HepG2 (cell line): ENCODE measurements at regions not wholly inside any gene's neighbourhood (a gene's known extent, or its start where the extent isn't known, plus 50 kb on each side); places are given as distances from the start of the nearest gene placed in this dataset.
"Not testable (repeated sequence)": the region's sequence is repeated elsewhere in the genome, so short reads cannot be mapped to it uniquely, and the experiment has no call there.

ENCODE experiments used
- ATAC-seq: fragments of 200-7000 bp; cut with Tn5 transposase; 3 replicates; pipeline ENCODE4 v1.9.1; 2020; ENCODE audit warnings: mild to moderate bottlenecking, moderate library complexity
- BruUV-seq: library from RNA; stranded (reverse); fragments of 400-500 nt; replicated peaks from 2 replicates; lab custom pipeline; 2021; lab: Mats Ljungman, UMichigan
- CTCF ChIA-PET: fragments of 300-600 bp; formaldehyde crosslinking; extraction: SDS; loops from one replicate; lab custom pipeline; 2021; ENCODE audit warnings: low total read pairs, inconsistent platforms, low intra/inter-chr PET ratio; lab: Yijun Ruan, JAX
- POLR2A ChIA-PET: fragments of 350-600 bp; sonication (Branson Sonifier 250); formaldehyde crosslinking; loops from one replicate; lab custom pipeline; 2020; ENCODE audit warnings: antibody characterized with exemption, inconsistent platforms; lab: Yijun Ruan, JAX
- DNase-seq: peaks from one replicate; pipeline ENCODE4 v3.0.0-alpha.2; 2015; ENCODE audit warnings: low spot score
- FAIRE-seq: peaks from 3 replicates; lab custom pipeline; 2011; peaks lifted over from hg19 to GRCh38; lab: Jason Lieb, UNC
- H2AFZ ChIP-seq: one replicate; pipeline ENCODE4 v1.6.1; 2011; ENCODE audit warnings: low read length, inconsistent platforms
- H3K27ac ChIP-seq: fragments of 300-600 bp; 3 replicates; pipeline ENCODE4 v1.8.0; 2011; ENCODE audit warnings: mixed run types, mild to moderate bottlenecking, mixed read lengths, low read length, inconsistent platforms; ENCODE audit not compliant: insufficient read depth; ENCODE audit errors: extremely low read length
- H3K27me3 ChIP-seq, 2 experiments: fragments of 200-600 bp in 1 of 2; 2 replicates in 1 of 2; 3 replicates in 1 of 2; pipeline versions ENCODE4 v1.6.0 to v1.8.0; 2011; ENCODE audit warnings: low read length in 2 of 2, mild to moderate bottlenecking in 2 of 2, moderate library complexity in 2 of 2, inconsistent platforms in 1 of 2; ENCODE audit not compliant: insufficient read depth in 2 of 2, control insufficient read depth in 1 of 2
- H3K36me3 ChIP-seq, 2 experiments: fragments of 200-600 bp in 1 of 2; replicated peaks in 1 of 2; 2 replicates in 1 of 2; 3 replicates in 1 of 2; pipeline versions ENCODE4 v1.5.1 to v1.8.0; 2011; ENCODE audit warnings: low read length in 2 of 2, inconsistent platforms in 1 of 2; ENCODE audit not compliant: insufficient read depth in 2 of 2, control insufficient read depth in 1 of 2
- H3K4me1 ChIP-seq: 2 replicates; pipeline ENCODE4 v1.5.1; 2012; ENCODE audit warnings: low read length, inconsistent platforms; ENCODE audit not compliant: insufficient read depth
- H3K4me2 ChIP-seq: 2 replicates; pipeline ENCODE4 v1.6.0; 2011; ENCODE audit warnings: low read depth, low read length, inconsistent platforms
- H3K4me3 ChIP-seq, 3 experiments: fragments of 200-600 bp in 1 of 3; sonication (generic), shearing (Covaris generic) in 1 of 3; replicated peaks in 1 of 3; 2 replicates each; pipeline ENCODE4 v1.5.1; 2011 to 2016; ENCODE audit warnings: low read length in 3 of 3, inconsistent platforms in 2 of 3, low read depth in 2 of 3, mild to moderate bottlenecking in 2 of 3, control low read depth in 1 of 3, mixed read lengths in 1 of 3; ENCODE audit not compliant: insufficient read depth in 1 of 3
- H3K79me2 ChIP-seq: one replicate; pipeline ENCODE4 v1.6.1; 2011; ENCODE audit warnings: low read length, inconsistent platforms; ENCODE audit not compliant: insufficient read depth
- H3K9ac ChIP-seq: 2 replicates; pipeline ENCODE4 v1.6.0; 2011; ENCODE audit warnings: mild to moderate bottlenecking, low read depth, low read length, inconsistent platforms; ENCODE audit not compliant: insufficient read depth
- H3K9me3 ChIP-seq: 2 replicates; pipeline ENCODE4 v1.5.1; 2012; ENCODE audit warnings: mild to moderate bottlenecking, low read length
- H4K20me1 ChIP-seq: 2 replicates; pipeline ENCODE4 v1.6.0; 2011; ENCODE audit warnings: inconsistent platforms, mild to moderate bottlenecking, low read length, moderate library complexity; ENCODE audit not compliant: insufficient read depth
- MAFF ChIP-seq: IDR thresholded peaks from 2 replicates; pipeline ENCODE4 v1.6.1; 2011; ENCODE audit warnings: low read depth, low read length, improper control_type of control experiment
- SALL2 ChIP-seq: sonication (generic); formaldehyde crosslinking; IDR thresholded peaks from 2 replicates; pipeline ENCODE4 v1.8.1; 2023; ENCODE audit warnings: mild to moderate bottlenecking, missing genetic modification reagents, inconsistent platforms
- WGBS: methylation state at CpG from one replicate; pipeline ENCODE4 v1.1.6; 2017; ENCODE audit warnings: low lambda C conversion rate; 5-methylcytosine and 5-hydroxymethylcytosine counted together
- in situ Hi-C: cut with HindIII; loops from 2 replicates; pipeline ENCODE4 v1.10.0; 2017; ENCODE audit warnings: low pct_unique_long_range_greater_than_20kb; ENCODE audit not compliant: extremely low pct_ligation_motif_present
- intact Hi-C: fragments of 100-400 bp; cut with micrococcal nuclease; formaldehyde crosslinking; loops from one replicate; pipeline ENCODE4 v1.10.0; 2022; ENCODE audit not compliant: unreplicated experiment

GRCh38 chrX:3824008-3824407 is 110.6 kb upstream of the PRKX start:
- in situ Hi-C loops, result loop anchor here (25.0 kb wide), 2 partner anchors 113 to 162 kb away; no protein-coding TSS in a partner anchor
- DNase-seq, BruUV-seq, H3K9ac ChIP-seq, H4K20me1 ChIP-seq, POLR2A ChIA-PET, H3K9me3 ChIP-seq, H3K4me2 ChIP-seq, H3K4me1 ChIP-seq, H3K36me3 ChIP-seq, H3K4me3 ChIP-seq, FAIRE-seq, H3K79me2 ChIP-seq, intact Hi-C loops, ATAC-seq, CTCF ChIA-PET, H3K27ac ChIP-seq, H2AFZ ChIP-seq, H3K27me3 ChIP-seq: not testable (repeated sequence)
- no CpG with 5 or more reads among the region's 5 CpGs for WGBS

- H3K4me2 ChIP-seq, result no peak overlapping the region
- no peak overlapping the region for H3K9ac ChIP-seq
- no peak for ATAC-seq
- TF ChIP-seq MAFF (no peak), SALL2 (CRISPR knock-in tag) (no peak)
- TF ChIP-seq, all 625 proteins: peak for 0
- Histone ChIP-seq H2AFZ (no peak overlapping the region), H3K4me1 (peaks cover 10% of the 10 kb centered on the region; the same call in 1 of the 2 replicates), H3K9me3 (no peaks in the 10 kb centered on the region), H3K27me3 (no peaks in the 10 kb centered on the region), H3K36me3 (peaks cover 0 to 3% of the 10 kb centered on the region in 2 experiments; a peak in 2 of 5 replicates), H4K20me1 (no peaks in the 10 kb centered on the region), H3K27ac (no peak overlapping the region), H3K4me3 (no peak overlapping the region), H3K79me2 (no peaks in the 10 kb centered on the region)
- no TSS peak for BruUV-seq
- intact Hi-C loops (no loop called here), in situ Hi-C loops (loop anchor here (25.0 kb wide), 2 partner anchors 117 to 158 kb away; no protein-coding TSS in a partner anchor)
- no peak for DNase-seq
- FAIRE-seq, result no peak
- ChIA-PET POLR2A (no interaction called here), CTCF (no interaction called here)
- 100% methylated on average over 2 of the region's 4 CpGs for WGBS
These were observed 106.7 kb upstream of the PRKX start for GRCh38 chrX:3820167-3820566.

- BruUV-seq, H3K9me3 ChIP-seq, H3K4me1 ChIP-seq, H3K79me2 ChIP-seq, H3K9ac ChIP-seq, H3K4me3 ChIP-seq, POLR2A ChIA-PET, FAIRE-seq, DNase-seq, H3K36me3 ChIP-seq, H3K4me2 ChIP-seq, H3K27ac ChIP-seq, intact Hi-C loops, CTCF ChIA-PET, H4K20me1 ChIP-seq, H2AFZ ChIP-seq, ATAC-seq, H3K27me3 ChIP-seq: not testable (repeated sequence)
- 89% methylated on average over 4 of the region's 5 CpGs for WGBS
- in situ Hi-C loops, result loop anchor here (25.0 kb wide), 2 partner anchors 120 to 155 kb away; no protein-coding TSS in a partner anchor
These were observed 104.0 kb upstream of the PRKX start for GRCh38 chrX:3817480-3817879.
